Fibroblast of lung (primary cell): ENCODE measurements at regions not wholly inside any gene's neighbourhood (a gene's known extent, or its start where the extent isn't known, plus 50 kb on each side); places are given as distances from the start of the nearest gene placed in this dataset.

Experiments
- DNase-seq, 2 donors: peaks; one replicate each; pipeline versions ENCODE4 v3.0.0 to v3.0.0-alpha.2; 2010; ENCODE audit warnings: low read depth in 2 of 2
- H2AFZ ChIP-seq: 2 replicates; pipeline ENCODE4 v1.5.1; 2012; ENCODE audit warnings: low read length, control low read depth, inconsistent platforms
- H3K27ac ChIP-seq: 2 replicates; pipeline ENCODE4 v1.5.1; 2011; ENCODE audit warnings: low read length, control low read depth; ENCODE audit not compliant: insufficient read depth
- H3K27me3 ChIP-seq: 2 replicates; pipeline ENCODE4 v1.5.1; 2011; ENCODE audit warnings: mild to moderate bottlenecking, low read length; ENCODE audit not compliant: control insufficient read depth, insufficient read depth
- H3K36me3 ChIP-seq: 2 replicates; pipeline ENCODE4 v1.5.1; 2011; ENCODE audit warnings: low read length; ENCODE audit not compliant: control insufficient read depth, insufficient read depth
- H3K4me1 ChIP-seq: 2 replicates; pipeline ENCODE4 v1.5.1; 2011; ENCODE audit warnings: low read length; ENCODE audit not compliant: control insufficient read depth, insufficient read depth; ENCODE audit errors: extremely low read depth
- H3K4me2 ChIP-seq: 2 replicates; pipeline ENCODE4 v1.5.1; 2011; ENCODE audit warnings: low read length, control low read depth; ENCODE audit not compliant: insufficient read depth; ENCODE audit errors: extremely low read depth
- H3K4me3 ChIP-seq, 4 experiments: fragments of 200-600 bp in 1 of 4; sonication (generic) in 1 of 4; replicated peaks in 1 of 4; 2 replicates each; pipeline ENCODE4 v1.5.1; 2011 to 2016; ENCODE audit warnings: low read length in 4 of 4, low read depth in 3 of 4, mild to moderate bottlenecking in 3 of 4, control low read depth in 2 of 4, inconsistent platforms in 1 of 4, mixed read lengths in 1 of 4; ENCODE audit not compliant: insufficient read depth in 1 of 4; ENCODE audit errors: control extremely low read depth in 1 of 4
- H3K79me2 ChIP-seq: 2 replicates; pipeline ENCODE4 v1.5.1; 2012; ENCODE audit warnings: mild to moderate bottlenecking, low read length, inconsistent platforms; ENCODE audit not compliant: control insufficient read depth, insufficient read depth
- H3K9ac ChIP-seq: 2 replicates; pipeline ENCODE4 v1.5.1; 2011; ENCODE audit warnings: mild to moderate bottlenecking, low read length, control low read depth; ENCODE audit not compliant: insufficient read depth
- H3K9me3 ChIP-seq: 2 replicates; pipeline ENCODE4 v1.5.1; 2012; ENCODE audit warnings: low read depth, low read length; ENCODE audit not compliant: control insufficient read depth, insufficient read depth
- H4K20me1 ChIP-seq: 2 replicates; pipeline ENCODE4 v1.5.1; 2011; ENCODE audit warnings: low read length; ENCODE audit not compliant: control insufficient read depth, insufficient read depth; ENCODE audit errors: extremely low read depth
- EZH2 ChIP-seq: IDR thresholded peaks from 2 replicates; pipeline ENCODE4 v1.5.1; 2012; ENCODE audit warnings: low read length, control low read depth, mild to moderate bottlenecking; ENCODE audit errors: missing control alignments
- TF ChIP-seq, protein P1 (sequence below), 2 donors: IDR thresholded peaks in 1 of 2; conservative IDR thresholded peaks in 1 of 2; 1 replicate in 1 of 2; 2 replicates in 1 of 2; pipeline ENCODE4 v1.5.1; 2011 to 2012; ENCODE audit warnings: low read length in 2 of 2, control low read depth in 1 of 2, inconsistent platforms in 1 of 2, low read depth in 1 of 2, mild to moderate bottlenecking in 1 of 2

DNA sequence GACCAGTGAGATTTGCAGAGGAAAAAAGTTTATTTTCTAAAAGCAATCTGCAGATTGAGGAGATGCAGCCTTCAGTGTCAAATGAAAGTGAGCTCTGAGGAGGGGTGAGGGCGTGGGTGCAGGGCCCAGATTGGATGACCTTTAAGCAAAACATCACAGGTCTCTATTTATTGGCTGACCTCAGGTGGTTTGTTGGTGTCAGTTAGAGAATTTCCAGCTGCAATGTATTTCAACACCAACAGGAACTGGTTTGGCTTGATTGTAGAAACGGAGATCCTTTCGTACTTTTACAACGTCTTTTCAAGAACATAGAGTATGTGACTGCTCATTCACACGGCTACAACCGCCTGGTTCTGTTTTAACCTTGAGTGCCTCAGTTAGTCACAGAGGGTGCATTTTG, 1069.1 kb downstream of the EFNA5 start:
- Histone ChIP-seq H3K36me3 (no peaks in the 10 kb centered on the region), H3K9me3 (no peaks in the 10 kb centered on the region), H3K79me2 (no peaks in the 10 kb centered on the region), H3K27me3 (no peaks in the 10 kb centered on the region), H4K20me1 (no peaks in the 10 kb centered on the region), H3K4me2 (no peak overlapping the region), H3K9ac (no peak overlapping the region), H2AFZ (no peak overlapping the region), H3K4me3 (no peak overlapping the region), H3K27ac (no peak overlapping the region), H3K4me1 (no peaks in the 10 kb centered on the region)
- DNase-seq = peak in 1 of 2 donors; percentile 44
- TF ChIP-seq, protein P1, sequence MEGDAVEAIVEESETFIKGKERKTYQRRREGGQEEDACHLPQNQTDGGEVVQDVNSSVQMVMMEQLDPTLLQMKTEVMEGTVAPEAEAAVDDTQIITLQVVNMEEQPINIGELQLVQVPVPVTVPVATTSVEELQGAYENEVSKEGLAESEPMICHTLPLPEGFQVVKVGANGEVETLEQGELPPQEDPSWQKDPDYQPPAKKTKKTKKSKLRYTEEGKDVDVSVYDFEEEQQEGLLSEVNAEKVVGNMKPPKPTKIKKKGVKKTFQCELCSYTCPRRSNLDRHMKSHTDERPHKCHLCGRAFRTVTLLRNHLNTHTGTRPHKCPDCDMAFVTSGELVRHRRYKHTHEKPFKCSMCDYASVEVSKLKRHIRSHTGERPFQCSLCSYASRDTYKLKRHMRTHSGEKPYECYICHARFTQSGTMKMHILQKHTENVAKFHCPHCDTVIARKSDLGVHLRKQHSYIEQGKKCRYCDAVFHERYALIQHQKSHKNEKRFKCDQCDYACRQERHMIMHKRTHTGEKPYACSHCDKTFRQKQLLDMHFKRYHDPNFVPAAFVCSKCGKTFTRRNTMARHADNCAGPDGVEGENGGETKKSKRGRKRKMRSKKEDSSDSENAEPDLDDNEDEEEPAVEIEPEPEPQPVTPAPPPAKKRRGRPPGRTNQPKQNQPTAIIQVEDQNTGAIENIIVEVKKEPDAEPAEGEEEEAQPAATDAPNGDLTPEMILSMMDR (conservative IDR thresholded peaks at IDR 0.05 in 1 of 2, IDR thresholded peaks at IDR 0.05 in 1 of 2; ENCODE audit: low read depth in 1 of 2, low read length in 2 of 2) = no peak
- no peak for TF ChIP-seq EZH2

DNA sequence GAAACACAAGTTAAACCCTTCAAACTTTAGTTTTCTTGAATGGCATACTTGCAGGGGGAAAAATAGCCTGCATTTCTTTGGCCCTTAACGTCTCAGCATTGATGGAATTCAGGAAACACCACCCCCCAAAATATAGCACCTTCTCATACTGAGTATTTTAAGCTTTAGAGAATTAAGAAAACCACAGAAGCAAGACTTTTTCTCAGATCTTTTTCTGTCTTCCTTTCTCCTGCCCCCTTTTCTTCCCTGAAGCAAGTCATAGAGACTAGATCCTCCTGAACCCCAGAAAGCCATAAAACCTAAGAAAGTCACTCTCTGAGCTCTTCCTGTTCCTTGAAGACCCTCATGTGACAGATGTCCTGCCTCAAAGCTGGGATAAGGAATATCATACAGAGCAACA, 1069.9 kb downstream of the EFNA5 start:
- no peaks in the 10 kb centered on the region for H3K36me3 ChIP-seq
- DNase-seq = no peak
- TF ChIP-seq EZH2 = no peak
- TF ChIP-seq, protein P1 (conservative IDR thresholded peaks at IDR 0.05 in 1 of 2, IDR thresholded peaks at IDR 0.05 in 1 of 2; ENCODE audit: low read depth in 1 of 2, low read length in 2 of 2) = no peak
- no peaks in the 10 kb centered on the region for H4K20me1 ChIP-seq
- H3K4me3 ChIP-seq = no peak overlapping the region
- H3K27me3 ChIP-seq = no peaks in the 10 kb centered on the region
- no peak overlapping the region for H3K4me2 ChIP-seq
- no peak overlapping the region for H3K9ac ChIP-seq
- no peak overlapping the region for H2AFZ ChIP-seq
- H3K27ac ChIP-seq = no peak overlapping the region
- no peaks in the 10 kb centered on the region for H3K9me3 ChIP-seq
- H3K4me1 ChIP-seq = no peaks in the 10 kb centered on the region
- no peaks in the 10 kb centered on the region for H3K79me2 ChIP-seq

DNA sequence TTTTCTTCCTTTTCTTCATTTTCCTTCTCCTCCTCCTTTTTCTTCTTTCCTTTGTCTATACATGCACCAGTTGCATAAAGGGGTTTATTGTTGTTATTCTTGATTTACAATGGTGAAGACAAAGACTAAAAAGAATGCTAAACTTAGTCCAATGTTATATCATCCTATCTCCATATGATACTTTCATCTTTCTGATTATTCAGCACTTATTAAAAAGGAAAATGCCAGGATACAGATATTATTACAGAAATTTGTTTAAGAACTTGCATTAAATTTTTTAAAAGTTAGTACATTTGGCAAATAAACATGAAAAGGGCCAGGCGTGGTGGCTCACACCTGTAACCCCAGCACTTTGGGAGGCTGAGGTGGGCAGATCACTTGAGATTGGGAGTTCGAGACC, 1074.9 kb downstream of the EFNA5 start:
- DNase-seq = no peak
- Histone ChIP-seq H3K27ac (no peak overlapping the region), H3K9me3 (no peaks in the 10 kb centered on the region), H4K20me1 (no peaks in the 10 kb centered on the region), H3K4me3 (no peak overlapping the region), H3K4me1 (no peaks in the 10 kb centered on the region), H3K36me3 (no peaks in the 10 kb centered on the region), H2AFZ (no peak overlapping the region), H3K27me3 (no peaks in the 10 kb centered on the region), H3K9ac (no peak overlapping the region), H3K79me2 (no peaks in the 10 kb centered on the region), H3K4me2 (no peak overlapping the region)
- TF ChIP-seq, protein P1 (conservative IDR thresholded peaks at IDR 0.05 in 1 of 2, IDR thresholded peaks at IDR 0.05 in 1 of 2; ENCODE audit: low read depth in 1 of 2, low read length in 2 of 2) = no peak
- no peak for TF ChIP-seq EZH2
